Fibroblast of mammary gland (primary cell): ENCODE measurements at regions not wholly inside any gene's neighbourhood (a gene's known extent, or its start where the extent isn't known, plus 50 kb on each side); places are given as distances from the start of the nearest gene placed in this dataset.

ENCODE experiments used
- DNase-seq: peaks from one replicate; pipeline ENCODE4 v3.0.0-alpha.2; 2010; ENCODE audit warnings: low read depth
- H3K4me3 ChIP-seq: 2 replicates; pipeline ENCODE4 v1.5.1; 2011; ENCODE audit warnings: low read depth, mild to moderate bottlenecking, low read length, moderate library complexity; ENCODE audit not compliant: control insufficient read depth
- CTCF ChIP-seq: conservative IDR thresholded peaks from 2 replicates; pipeline ENCODE4 v1.5.1; 2011; ENCODE audit warnings: low read depth, low read length, inconsistent platforms; ENCODE audit not compliant: control insufficient read depth, insufficient read depth

DNA sequence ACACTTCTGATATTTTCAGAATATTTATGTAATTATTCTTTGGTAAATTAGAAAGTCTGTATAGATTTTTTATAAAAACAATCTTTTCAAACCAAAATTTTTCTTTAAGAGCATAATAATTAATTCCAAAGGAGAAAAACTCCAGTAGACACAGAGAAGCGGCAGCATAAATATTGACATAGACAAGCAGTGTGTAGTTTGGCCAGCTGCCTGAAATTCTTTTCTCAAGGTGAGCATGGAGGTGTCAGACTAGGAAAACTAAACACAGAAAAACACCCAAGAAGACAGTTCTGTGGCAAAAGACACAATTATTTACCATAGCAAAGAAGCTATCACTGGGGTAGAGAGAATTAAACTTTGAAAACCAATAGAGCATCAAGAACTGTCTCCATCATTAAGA lies 82.4 kb downstream of the KLF6 start:
- H3K4me3 ChIP-seq, result no peak overlapping the region
- TF ChIP-seq CTCF, result no peak
- no peak for DNase-seq

GRCh38 chr10:3702056-3702546 lies 82.9 kb downstream of the KLF6 start:
- no peak overlapping the region for H3K4me3 ChIP-seq
- no peak for TF ChIP-seq CTCF
- DNase-seq, result no peak

- no peak for TF ChIP-seq CTCF
- no peak for DNase-seq
- no peak overlapping the region for H3K4me3 ChIP-seq
Observed at GRCh38 chr10:3701491-3701890, 83.5 kb downstream of the KLF6 start.

GRCh38 chr10:3700531-3701076 lies 84.4 kb downstream of the KLF6 start:
- TF ChIP-seq CTCF, result no peak
- no peak for DNase-seq
- H3K4me3 ChIP-seq, result no peak overlapping the region

DNA sequence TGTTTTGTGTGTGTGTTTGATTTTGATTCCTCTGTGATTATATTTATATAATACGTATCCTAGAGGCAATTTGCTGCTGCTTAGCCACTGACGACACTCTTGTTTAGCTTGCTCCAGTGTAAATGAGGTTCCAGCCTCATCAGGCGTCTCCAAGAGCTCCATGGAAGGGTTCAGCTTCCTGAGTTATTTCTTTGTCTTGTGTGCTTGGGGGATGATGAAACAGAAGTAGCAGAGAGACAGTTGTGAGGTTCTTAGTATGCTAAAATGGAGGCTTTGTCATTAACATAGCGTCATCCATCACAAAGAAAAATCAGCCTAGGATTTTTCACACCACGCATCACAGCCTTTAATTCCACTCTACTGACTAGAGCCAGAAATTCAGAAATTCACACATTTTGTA lies 85.1 kb downstream of the KLF6 start:
- no peak for DNase-seq
- H3K4me3 ChIP-seq, result no peak overlapping the region
- no peak for TF ChIP-seq CTCF

DNA sequence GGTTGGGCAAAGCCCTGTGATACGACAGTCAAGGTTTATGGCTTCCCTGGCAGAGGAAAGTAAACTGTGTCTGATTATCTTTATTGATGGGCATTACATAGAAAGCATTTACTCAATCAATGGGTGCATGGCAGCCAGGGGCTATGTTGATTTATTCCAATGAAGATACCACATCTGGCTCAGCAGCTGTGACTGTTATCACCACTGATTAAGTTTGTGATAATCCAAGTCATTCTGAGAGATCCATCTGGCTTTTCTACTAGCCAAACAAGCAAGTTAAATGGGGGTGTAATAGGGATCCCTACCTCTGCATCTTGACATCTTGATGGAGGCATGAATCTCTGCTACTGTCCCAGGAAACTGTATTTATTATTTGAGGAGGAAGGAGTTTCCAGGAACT lies 86.7 kb downstream of the KLF6 start:
- no peak overlapping the region for H3K4me3 ChIP-seq
- DNase-seq, result no peak
- TF ChIP-seq CTCF, result no peak

DNA sequence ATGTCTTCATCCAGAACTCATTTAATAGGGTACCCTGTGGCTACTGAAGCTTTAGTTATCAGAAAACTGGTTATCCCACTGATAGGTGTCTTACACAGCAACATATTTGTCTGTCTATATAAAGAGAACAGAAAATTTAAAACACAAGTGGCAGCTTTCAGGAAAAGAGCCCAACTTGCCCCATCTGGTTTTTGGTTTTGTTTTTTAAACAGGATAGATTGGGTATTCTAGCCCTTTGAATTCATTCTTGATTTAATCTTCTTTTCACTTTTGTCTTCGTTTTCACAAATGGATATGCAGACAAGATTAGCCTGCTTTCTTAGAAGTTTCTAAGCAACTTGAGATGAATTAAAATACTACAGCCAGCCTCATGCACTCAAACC lies 91.3 kb downstream of the KLF6 start:
- H3K4me3 ChIP-seq, result no peak overlapping the region
- no peak for DNase-seq
- TF ChIP-seq CTCF, result no peak
